HG03066 (cell line): ENCODE measurements at regions not wholly inside any gene's neighbourhood (a gene's known extent, or its start where the extent isn't known, plus 50 kb on each side); places are given as distances from the start of the nearest gene placed in this dataset.

Source experiments
- ATAC-seq: cut with Tn5 transposase; IDR thresholded peaks from one replicate; pipeline ENCODE4 v1.9.1; 2021; ENCODE audit warnings: low read depth; ENCODE audit not compliant: unreplicated experiment

- ATAC-seq, result no peak
Measured at GRCh38 chr13:31049833-31050232, 111.9 kb downstream of the HSPH1 start.

GRCh38 chr13:31049083-31049482 lies 112.6 kb downstream of the HSPH1 start:
- ATAC-seq, result no peak

GRCh38 chr13:31048521-31048920 lies 113.2 kb downstream of the HSPH1 start:
- ATAC-seq, result no peak

GRCh38 chr13:31046711-31047279 lies 114.3 kb downstream of the TEX26 start:
- ATAC-seq, result no peak

GRCh38 chr13:31045286-31046081 lies 113.0 kb downstream of the TEX26 start:
- peak; percentile 48 for ATAC-seq

GRCh38 chr13:31044364-31045285 lies 112.2 kb downstream of the TEX26 start:
- ATAC-seq, result peak; percentile 72

GRCh38 chr13:31043957-31044356 lies 111.5 kb downstream of the TEX26 start:
- ATAC-seq, result peak; percentile 4

- ATAC-seq, result no peak
Measured at GRCh38 chr13:31042481-31043165, 110.2 kb downstream of the TEX26 start.

- no peak for ATAC-seq
Measured at GRCh38 chr13:31042049-31042448, 109.6 kb downstream of the TEX26 start.

GRCh38 chr13:31038834-31039552 lies 106.5 kb downstream of the TEX26 start:
- ATAC-seq, result peak; percentile 70

GRCh38 chr13:31037874-31038500 lies 105.5 kb downstream of the TEX26 start:
- ATAC-seq, result no peak

- no peak for ATAC-seq
Measured at GRCh38 chr13:31036731-31037695, 104.6 kb downstream of the TEX26 start.

GRCh38 chr13:31035185-31035965 lies 102.9 kb downstream of the TEX26 start:
- ATAC-seq, result no peak

GRCh38 chr13:31032528-31033113 lies 100.2 kb downstream of the TEX26 start:
- no peak for ATAC-seq

GRCh38 chr13:31031482-31031881 lies 99.0 kb downstream of the TEX26 start:
- no peak for ATAC-seq

GRCh38 chr13:31029102-31029501 lies 96.6 kb downstream of the TEX26 start:
- no peak for ATAC-seq

- no peak for ATAC-seq
Measured at GRCh38 chr13:31027136-31027535, 94.7 kb downstream of the TEX26 start.
